SJSA1 (cell line): ENCODE measurements at regions not wholly inside any gene's neighbourhood (a gene's known extent, or its start where the extent isn't known, plus 50 kb on each side); places are given as distances from the start of the nearest gene placed in this dataset.
"Not testable (repeated sequence)": the region's sequence is repeated elsewhere in the genome, so short reads cannot be mapped to it uniquely, and the experiment has no call there.

Experiments used
- DNase-seq, 2 experiments: peaks; one replicate each; pipeline ENCODE4 v3.0.0-alpha.2; 2015 to 2020; ENCODE audit warnings: low spot score in 2 of 2, low read depth in 1 of 2
- H3K27ac ChIP-seq: fragments of 250-450 bp; sonication (Bioruptor Pico); 2 replicates; pipeline ENCODE4 v1.5.1; 2020; ENCODE audit warnings: mild to moderate bottlenecking, moderate library complexity
- H3K27me3 ChIP-seq: fragments of 250-450 bp; sonication (Bioruptor Pico); replicated peaks from 2 replicates; pipeline ENCODE4 v1.5.1; 2020; ENCODE audit warnings: mild to moderate bottlenecking, moderate library complexity
- H3K36me3 ChIP-seq: fragments of 250-450 bp; sonication (Bioruptor Pico); 2 replicates; pipeline ENCODE4 v1.5.1; 2020; ENCODE audit warnings: mild to moderate bottlenecking
- H3K4me1 ChIP-seq: fragments of 250-450 bp; sonication (Bioruptor Pico); replicated peaks from 2 replicates; pipeline ENCODE4 v1.6.1; 2021; ENCODE audit warnings: mild to moderate bottlenecking
- H3K4me3 ChIP-seq: fragments of 250-450 bp; sonication (Bioruptor Pico); 2 replicates; pipeline ENCODE4 v1.5.1; 2020; ENCODE audit warnings: mild to moderate bottlenecking
- H3K9me3 ChIP-seq: fragments of 250-450 bp; sonication (Bioruptor Pico); replicated peaks from 2 replicates; pipeline ENCODE4 v1.5.1; 2020; ENCODE audit warnings: mild to moderate bottlenecking

- no peak for DNase-seq
- no peaks in the 10 kb centered on the region for H3K36me3 ChIP-seq
- H3K27me3 ChIP-seq = no peaks in the 10 kb centered on the region
- no peak overlapping the region for H3K27ac ChIP-seq
- no peak overlapping the region for H3K4me3 ChIP-seq
- H3K9me3 ChIP-seq = peaks cover 3% of the 10 kb centered on the region
- no peaks in the 10 kb centered on the region for H3K4me1 ChIP-seq
These were observed 1528.8 kb upstream of the LRRTM3 start for GRCh38 chr10:65396997-65397396.

GRCh38 chr10:65408401-65408800, 1517.4 kb upstream of the LRRTM3 start:
- H3K27me3 ChIP-seq = no peaks in the 10 kb centered on the region
- no peak for DNase-seq
- no peak overlapping the region for H3K4me3 ChIP-seq
- H3K27ac ChIP-seq = no peak overlapping the region
- H3K9me3 ChIP-seq = peaks cover 3% of the 10 kb centered on the region; the same call in 1 of the 2 replicates
- H3K4me1 ChIP-seq = no peaks in the 10 kb centered on the region
- no peaks in the 10 kb centered on the region for H3K36me3 ChIP-seq

- DNase-seq = no peak
- Histone ChIP-seq H3K36me3 (no peaks in the 10 kb centered on the region), H3K4me3 (no peak overlapping the region), H3K27me3 (no peaks in the 10 kb centered on the region), H3K4me1 (no peaks in the 10 kb centered on the region), H3K9me3 (0 out of 2 replicates have a peak, but pooled peaks cover 3% of the 10 kb centered on the region), H3K27ac (no peak overlapping the region)
These were observed 1512.8 kb upstream of the LRRTM3 start for GRCh38 chr10:65413001-65413400.

- H3K36me3 ChIP-seq = no peaks in the 10 kb centered on the region
- no peak for DNase-seq
- no peak overlapping the region for H3K27ac ChIP-seq
- H3K4me1 ChIP-seq = no peaks in the 10 kb centered on the region
- no peak overlapping the region for H3K4me3 ChIP-seq
- no peaks in the 10 kb centered on the region for H3K27me3 ChIP-seq
- 0 out of 2 replicates have a peak, but pooled peaks cover 3% of the 10 kb centered on the region for H3K9me3 ChIP-seq
These were observed 1510.5 kb upstream of the LRRTM3 start for GRCh38 chr10:65415318-65415717.

GRCh38 chr10:65416094-65416493, 1509.7 kb upstream of the LRRTM3 start:
- Histone ChIP-seq H3K36me3 (no peaks in the 10 kb centered on the region), H3K4me3 (no peak overlapping the region), H3K9me3 (0 out of 2 replicates have a peak, but pooled peaks cover 3% of the 10 kb centered on the region), H3K4me1 (no peaks in the 10 kb centered on the region), H3K27ac (no peak overlapping the region), H3K27me3 (no peaks in the 10 kb centered on the region)
- DNase-seq = no peak

GRCh38 chr10:65419629-65420028, 1506.2 kb upstream of the LRRTM3 start:
- H3K9me3 ChIP-seq = 0 out of 2 replicates have a peak, but pooled peaks cover 12% of the 10 kb centered on the region
- no peaks in the 10 kb centered on the region for H3K36me3 ChIP-seq
- DNase-seq = no peak
- H3K27me3 ChIP-seq = no peaks in the 10 kb centered on the region
- H3K27ac ChIP-seq = no peak overlapping the region
- no peak overlapping the region for H3K4me3 ChIP-seq
- no peaks in the 10 kb centered on the region for H3K4me1 ChIP-seq

GRCh38 chr10:65423043-65423442, 1502.8 kb upstream of the LRRTM3 start:
- Histone ChIP-seq H3K4me1 (no peaks in the 10 kb centered on the region), H3K9me3 (0 out of 2 replicates have a peak, but pooled peaks cover 8% of the 10 kb centered on the region), H3K27me3 (no peaks in the 10 kb centered on the region), H3K36me3 (no peaks in the 10 kb centered on the region), H3K27ac (no peak overlapping the region), H3K4me3 (no peak overlapping the region)
- DNase-seq = no peak

- H3K4me1 ChIP-seq, H3K27ac ChIP-seq, H3K36me3 ChIP-seq, H3K4me3 ChIP-seq, H3K9me3 ChIP-seq, H3K27me3 ChIP-seq, DNase-seq: not testable (repeated sequence)
These were observed 1496.5 kb upstream of the LRRTM3 start for GRCh38 chr10:65429381-65429780.

GRCh38 chr10:65430979-65431378, 1494.9 kb upstream of the LRRTM3 start:
- Histone ChIP-seq H3K4me3 (no peak overlapping the region), H3K36me3 (no peaks in the 10 kb centered on the region), H3K27me3 (no peaks in the 10 kb centered on the region), H3K27ac (no peak overlapping the region), H3K4me1 (no peaks in the 10 kb centered on the region), H3K9me3 (no peaks in the 10 kb centered on the region)
- no peak for DNase-seq

- H3K36me3 ChIP-seq = no peaks in the 10 kb centered on the region
- H3K4me3 ChIP-seq = no peak overlapping the region
- H3K9me3 ChIP-seq = no peaks in the 10 kb centered on the region
- H3K27ac ChIP-seq = no peak overlapping the region
- H3K4me1 ChIP-seq = no peaks in the 10 kb centered on the region
- no peaks in the 10 kb centered on the region for H3K27me3 ChIP-seq
- DNase-seq = no peak
These were observed 1454.8 kb upstream of the LRRTM3 start for GRCh38 chr10:65470986-65471385.

- no peak for DNase-seq
- H3K4me1 ChIP-seq = no peaks in the 10 kb centered on the region
These were observed 1443.0 kb upstream of the LRRTM3 start for GRCh38 chr10:65482848-65483247.

GRCh38 chr10:65491799-65492198, 1434.0 kb upstream of the LRRTM3 start:
- H3K4me1 ChIP-seq = no peaks in the 10 kb centered on the region
- H3K36me3 ChIP-seq = no peaks in the 10 kb centered on the region
- H3K27me3 ChIP-seq = no peaks in the 10 kb centered on the region
- no peak for DNase-seq
- H3K27ac ChIP-seq = no peak overlapping the region
- no peak overlapping the region for H3K4me3 ChIP-seq
- no peaks in the 10 kb centered on the region; the same call in 1 of the 2 replicates for H3K9me3 ChIP-seq

More at GRCh38 chr10:65482848-65483247, 1443.0 kb upstream of the LRRTM3 start:
- H3K9me3 ChIP-seq = peaks cover 4% of the 10 kb centered on the region; the same call in 1 of the 2 replicates
- H3K27ac ChIP-seq = no peak overlapping the region
- H3K27me3 ChIP-seq = no peaks in the 10 kb centered on the region
- no peaks in the 10 kb centered on the region for H3K36me3 ChIP-seq
- no peak overlapping the region for H3K4me3 ChIP-seq

GRCh38 chr10:65496541-65496940, 1429.3 kb upstream of the LRRTM3 start:
- H3K36me3 ChIP-seq = no peaks in the 10 kb centered on the region
- no peaks in the 10 kb centered on the region for H3K9me3 ChIP-seq
- H3K4me1 ChIP-seq = no peaks in the 10 kb centered on the region
- H3K4me3 ChIP-seq = no peak overlapping the region
- H3K27me3 ChIP-seq = no peaks in the 10 kb centered on the region
- H3K27ac ChIP-seq = no peak overlapping the region
- no peak for DNase-seq

- DNase-seq = no peak
- no peak overlapping the region for H3K27ac ChIP-seq
- no peaks in the 10 kb centered on the region for H3K4me1 ChIP-seq
- H3K36me3 ChIP-seq = no peaks in the 10 kb centered on the region
- no peaks in the 10 kb centered on the region for H3K9me3 ChIP-seq
- H3K4me3 ChIP-seq = no peak overlapping the region
- H3K27me3 ChIP-seq = no peaks in the 10 kb centered on the region
These were observed 1428.0 kb upstream of the LRRTM3 start for GRCh38 chr10:65497837-65498236.

- Histone ChIP-seq H3K4me3 (no peak overlapping the region), H3K4me1 (no peaks in the 10 kb centered on the region), H3K9me3 (no peaks in the 10 kb centered on the region), H3K27ac (no peak overlapping the region), H3K27me3 (no peaks in the 10 kb centered on the region), H3K36me3 (no peaks in the 10 kb centered on the region)
- DNase-seq = no peak
These were observed 1425.1 kb upstream of the LRRTM3 start for GRCh38 chr10:65500716-65501115.
